Parathyroid adenoma (tissue), 2 donors: ENCODE measurements at regions not wholly inside any gene's neighbourhood (a gene's known extent, or its start where the extent isn't known, plus 50 kb on each side); places are given as distances from the start of the nearest gene placed in this dataset.

Experiments used
- H2AFZ ChIP-seq: fragments of 300-600 bp; sonication (generic); one replicate; pipeline ENCODE4 v1.7.0; 2017; ENCODE audit warnings: antibody characterized with exemption, mild to moderate bottlenecking
- H3K27ac ChIP-seq: fragments of 300-600 bp; sonication (generic); one replicate; pipeline ENCODE4 v1.7.0; 2017
- H3K27me3 ChIP-seq: fragments of 300-600 bp; sonication (generic); one replicate; pipeline ENCODE4 v1.7.0; 2017; ENCODE audit warnings: low read length; ENCODE audit not compliant: control insufficient read depth, insufficient read depth
- H3K36me3 ChIP-seq: fragments of 300-600 bp; sonication (generic); one replicate; pipeline ENCODE4 v1.7.0; 2017; ENCODE audit warnings: low read length; ENCODE audit not compliant: control insufficient read depth, insufficient read depth
- H3K4me1 ChIP-seq: fragments of 300-600 bp; sonication (generic); one replicate; pipeline ENCODE4 v1.7.0; 2017; ENCODE audit warnings: control low read depth
- H3K4me2 ChIP-seq: fragments of 300-600 bp; sonication (generic); one replicate; pipeline ENCODE4 v1.7.0; 2017; ENCODE audit warnings: low read length
- H3K4me3 ChIP-seq: fragments of 300-600 bp; sonication (generic); one replicate; pipeline ENCODE4 v1.7.0; 2017; ENCODE audit warnings: low read depth, low read length
- H3K79me2 ChIP-seq: fragments of 300-600 bp; sonication (generic); one replicate; pipeline ENCODE4 v1.7.0; 2017; ENCODE audit warnings: control low read depth
- H3K9ac ChIP-seq: fragments of 300-600 bp; sonication (generic); one replicate; pipeline ENCODE4 v1.7.0; 2017; ENCODE audit warnings: mild to moderate bottlenecking
- H3K9me3 ChIP-seq: fragments of 300-600 bp; sonication (generic); one replicate; pipeline ENCODE4 v1.7.0; 2017; ENCODE audit warnings: low read length; ENCODE audit not compliant: control insufficient read depth
- TF ChIP-seq, protein P1 (sequence below): fragments of 300-600 bp; sonication (generic); IDR thresholded peaks from one replicate; pipeline ENCODE4 v1.7.0; 2017; ENCODE audit warnings: antibody characterized with exemption, mild to moderate bottlenecking
- donor health status: primary hyperparathyroidism.

GRCh38 chr2:155730804-155731203 lies 601.7 kb downstream of the NR4A2 start:
- Histone ChIP-seq H3K27me3 (no peaks in the 10 kb centered on the region), H3K36me3 (no peaks in the 10 kb centered on the region)

GRCh38 chr2:155727187-155727895 lies 605.2 kb downstream of the NR4A2 start:
- TF ChIP-seq, protein P1, sequence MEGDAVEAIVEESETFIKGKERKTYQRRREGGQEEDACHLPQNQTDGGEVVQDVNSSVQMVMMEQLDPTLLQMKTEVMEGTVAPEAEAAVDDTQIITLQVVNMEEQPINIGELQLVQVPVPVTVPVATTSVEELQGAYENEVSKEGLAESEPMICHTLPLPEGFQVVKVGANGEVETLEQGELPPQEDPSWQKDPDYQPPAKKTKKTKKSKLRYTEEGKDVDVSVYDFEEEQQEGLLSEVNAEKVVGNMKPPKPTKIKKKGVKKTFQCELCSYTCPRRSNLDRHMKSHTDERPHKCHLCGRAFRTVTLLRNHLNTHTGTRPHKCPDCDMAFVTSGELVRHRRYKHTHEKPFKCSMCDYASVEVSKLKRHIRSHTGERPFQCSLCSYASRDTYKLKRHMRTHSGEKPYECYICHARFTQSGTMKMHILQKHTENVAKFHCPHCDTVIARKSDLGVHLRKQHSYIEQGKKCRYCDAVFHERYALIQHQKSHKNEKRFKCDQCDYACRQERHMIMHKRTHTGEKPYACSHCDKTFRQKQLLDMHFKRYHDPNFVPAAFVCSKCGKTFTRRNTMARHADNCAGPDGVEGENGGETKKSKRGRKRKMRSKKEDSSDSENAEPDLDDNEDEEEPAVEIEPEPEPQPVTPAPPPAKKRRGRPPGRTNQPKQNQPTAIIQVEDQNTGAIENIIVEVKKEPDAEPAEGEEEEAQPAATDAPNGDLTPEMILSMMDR: no peak
- no peaks in the 10 kb centered on the region for H3K4me1 ChIP-seq
- H3K36me3 ChIP-seq: no peaks in the 10 kb centered on the region
- H3K79me2 ChIP-seq: no peaks in the 10 kb centered on the region
- no peak overlapping the region for H3K4me3 ChIP-seq
- H2AFZ ChIP-seq: no peak overlapping the region
- H3K27me3 ChIP-seq: no peaks in the 10 kb centered on the region
- H3K9ac ChIP-seq: no peak overlapping the region
- H3K4me2 ChIP-seq: no peak overlapping the region
- no peaks in the 10 kb centered on the region for H3K9me3 ChIP-seq
- H3K27ac ChIP-seq: no peak overlapping the region

More at GRCh38 chr2:155730804-155731203, 601.7 kb downstream of the NR4A2 start:
- Histone ChIP-seq H3K9ac (no peak overlapping the region), H3K79me2 (no peaks in the 10 kb centered on the region), H3K9me3 (no peaks in the 10 kb centered on the region), H2AFZ (no peak overlapping the region), H3K4me2 (no peak overlapping the region), H3K4me1 (no peaks in the 10 kb centered on the region), H3K4me3 (no peak overlapping the region), H3K27ac (no peak overlapping the region)
- TF ChIP-seq, protein P1: no peak

GRCh38 chr2:155722290-155722689 lies 610.2 kb downstream of the NR4A2 start:
- no peak overlapping the region for H3K27ac ChIP-seq
- no peak overlapping the region for H2AFZ ChIP-seq
- no peaks in the 10 kb centered on the region for H3K36me3 ChIP-seq
- no peaks in the 10 kb centered on the region for H3K4me1 ChIP-seq
- TF ChIP-seq, protein P1: no peak
- no peak overlapping the region for H3K9ac ChIP-seq
- no peaks in the 10 kb centered on the region for H3K9me3 ChIP-seq
- no peaks in the 10 kb centered on the region for H3K79me2 ChIP-seq
- no peak overlapping the region for H3K4me3 ChIP-seq
- no peak overlapping the region for H3K4me2 ChIP-seq
- no peaks in the 10 kb centered on the region for H3K27me3 ChIP-seq

GRCh38 chr2:155715705-155716104 lies 616.8 kb downstream of the NR4A2 start:
- no peak overlapping the region for H3K9ac ChIP-seq
- H3K79me2 ChIP-seq: no peaks in the 10 kb centered on the region
- H3K4me1 ChIP-seq: no peaks in the 10 kb centered on the region
- TF ChIP-seq, protein P1: no peak
- H3K27ac ChIP-seq: no peak overlapping the region
- H3K4me2 ChIP-seq: no peak overlapping the region
- H3K9me3 ChIP-seq: no peaks in the 10 kb centered on the region
- H3K4me3 ChIP-seq: no peak overlapping the region
- no peak overlapping the region for H2AFZ ChIP-seq
- H3K36me3 ChIP-seq: no peaks in the 10 kb centered on the region
- no peaks in the 10 kb centered on the region for H3K27me3 ChIP-seq

- no peak overlapping the region for H3K4me2 ChIP-seq
- H3K9me3 ChIP-seq: no peaks in the 10 kb centered on the region
- no peak overlapping the region for H3K4me3 ChIP-seq
- no peak overlapping the region for H2AFZ ChIP-seq
- no peak overlapping the region for H3K9ac ChIP-seq
- H3K79me2 ChIP-seq: no peaks in the 10 kb centered on the region
- H3K27ac ChIP-seq: no peak overlapping the region
- TF ChIP-seq, protein P1: no peak
- H3K36me3 ChIP-seq: no peaks in the 10 kb centered on the region
- no peaks in the 10 kb centered on the region for H3K4me1 ChIP-seq
- no peaks in the 10 kb centered on the region for H3K27me3 ChIP-seq
These were observed 617.5 kb downstream of the NR4A2 start for GRCh38 chr2:155714983-155715382.
